CD4-positive, alpha-beta T cell treated with Interleukin-2 at 100 ng/mL for 4 hours (primary cell): ENCODE measurements at regions not wholly inside any gene's neighbourhood (a gene's known extent, or its start where the extent isn't known, plus 50 kb on each side); places are given as distances from the start of the nearest gene placed in this dataset.

Experiments
- DNase-seq: peaks from one replicate; pipeline ENCODE4 v3.0.0-alpha.2; 2020; ENCODE audit warnings: low spot score

GRCh38 chr14:104356020-104356737 lies 217.8 kb downstream of the KIF26A start:
- DNase-seq, result no peak

- no peak for DNase-seq
Observed at GRCh38 chr14:104356738-104357688, 218.6 kb downstream of the KIF26A start.

- DNase-seq, result no peak
Observed at GRCh38 chr14:104357689-104358527, 219.5 kb downstream of the KIF26A start.

GRCh38 chr14:104358528-104359300 lies 220.3 kb downstream of the KIF26A start:
- DNase-seq, result no peak

GRCh38 chr14:104359301-104359968 lies 220.1 kb upstream of the C14orf180 start:
- no peak for DNase-seq

- no peak for DNase-seq
Observed at GRCh38 chr14:104359969-104360442, 219.6 kb upstream of the C14orf180 start.

GRCh38 chr14:104360501-104360900 lies 219.1 kb upstream of the C14orf180 start:
- no peak for DNase-seq

- DNase-seq, result no peak
Observed at GRCh38 chr14:104361101-104361591, 218.4 kb upstream of the C14orf180 start.

GRCh38 chr14:104361921-104362681 lies 217.5 kb upstream of the C14orf180 start:
- no peak for DNase-seq

GRCh38 chr14:104362761-104363605 lies 216.6 kb upstream of the C14orf180 start:
- DNase-seq, result no peak

GRCh38 chr14:104363891-104364760 lies 215.4 kb upstream of the C14orf180 start:
- DNase-seq, result no peak

GRCh38 chr14:104364830-104365229 lies 214.7 kb upstream of the C14orf180 start:
- DNase-seq, result no peak

- DNase-seq, result no peak
Observed at GRCh38 chr14:104366931-104367865, 212.4 kb upstream of the C14orf180 start.

GRCh38 chr14:104367866-104368750 lies 211.5 kb upstream of the C14orf180 start:
- no peak for DNase-seq

- DNase-seq, result no peak
Observed at GRCh38 chr14:104368751-104369100, 210.8 kb upstream of the C14orf180 start.

GRCh38 chr14:104369208-104369607 lies 210.4 kb upstream of the C14orf180 start:
- no peak for DNase-seq
